Superior temporal gyrus (tissue), 1 donor: ENCODE measurements at regions not wholly inside any gene's neighbourhood (a gene's known extent, or its start where the extent isn't known, plus 50 kb on each side); places are given as distances from the start of the nearest gene placed in this dataset.
A peak's percentile ranks its signal among the peaks of the same experiment; 100 is the strongest.

Experiments used
- DNase-seq: peaks from one replicate; pipeline ENCODE4 v3.0.0-alpha.2; 2016; ENCODE audit errors: extremely low spot score

DNA sequence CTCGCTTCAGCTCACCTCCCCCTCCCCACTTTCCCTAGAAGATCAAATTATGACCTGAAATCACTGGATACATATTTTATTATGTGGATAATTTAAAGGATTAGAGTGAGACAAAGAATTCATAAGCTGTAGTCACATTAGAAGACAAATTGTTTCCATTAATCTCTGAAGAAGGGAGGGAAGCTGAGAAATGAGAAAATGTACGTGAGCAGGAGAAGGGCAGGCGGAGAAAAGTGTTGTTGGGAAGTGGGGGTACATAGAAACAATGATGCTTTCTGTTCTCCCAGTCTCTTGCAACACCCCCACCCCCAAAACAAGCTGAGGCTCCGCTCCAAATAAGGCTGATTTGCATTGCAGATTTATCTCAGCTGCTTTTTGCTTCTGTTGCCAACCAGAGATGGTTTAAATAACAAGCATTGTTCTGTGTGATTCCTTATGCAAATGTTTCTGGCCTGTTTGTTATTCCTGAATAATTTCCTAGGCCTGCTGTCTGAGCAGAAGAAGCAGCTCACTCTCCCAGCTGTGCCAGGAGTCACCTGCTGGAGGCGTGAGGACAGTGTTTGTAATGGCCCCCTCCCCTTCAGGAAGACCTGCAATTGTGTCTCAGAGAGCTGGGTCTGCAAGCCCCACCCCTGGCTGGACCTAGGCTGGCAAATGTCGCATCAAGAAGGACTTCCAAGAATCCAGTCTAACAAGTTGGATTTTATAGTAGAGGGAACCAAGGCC lies 121.8 kb upstream of the TNR start:
- peak; percentile 98 for DNase-seq

DNA sequence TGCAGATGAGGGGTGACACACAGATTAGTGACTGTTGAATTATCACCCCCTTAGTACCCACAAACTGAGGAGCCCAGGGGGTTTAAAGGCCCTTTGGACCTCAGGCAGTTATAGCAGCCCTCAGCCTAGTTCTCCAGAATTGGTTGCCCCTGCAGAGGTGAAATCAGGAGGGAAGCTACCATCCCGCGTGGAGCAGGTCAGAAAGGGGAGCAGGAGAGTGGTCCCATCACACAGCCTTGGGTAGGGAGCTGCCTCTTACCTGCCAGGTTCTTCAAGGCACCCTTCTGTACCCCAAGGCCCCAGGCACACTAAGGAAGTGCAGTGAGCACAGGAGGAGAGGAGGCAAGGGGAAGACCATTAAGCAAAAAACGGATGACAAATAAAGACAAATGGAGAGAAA lies 121.2 kb upstream of the TNR start:
- peak; percentile 30 for DNase-seq

DNA sequence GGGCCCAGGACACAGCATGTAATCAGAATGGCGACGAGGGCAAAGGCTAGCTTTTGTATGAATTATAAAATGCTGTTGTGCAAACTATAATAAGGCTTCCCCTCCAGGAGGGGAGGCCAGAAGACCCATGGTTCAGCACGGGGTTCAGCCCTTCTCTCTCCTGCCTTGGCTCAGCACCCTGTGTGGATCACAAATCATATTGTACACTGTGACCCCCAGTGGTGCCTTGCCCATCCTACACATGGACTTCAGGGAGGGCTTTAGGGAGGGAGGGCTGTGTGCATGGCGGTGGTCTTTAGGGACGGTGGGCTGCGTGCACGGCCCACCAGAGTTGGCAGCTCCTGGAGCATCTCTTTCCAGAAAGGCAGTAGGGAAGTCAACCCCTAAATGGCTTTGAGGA lies 120.8 kb upstream of the TNR start:
- no peak for DNase-seq

DNA sequence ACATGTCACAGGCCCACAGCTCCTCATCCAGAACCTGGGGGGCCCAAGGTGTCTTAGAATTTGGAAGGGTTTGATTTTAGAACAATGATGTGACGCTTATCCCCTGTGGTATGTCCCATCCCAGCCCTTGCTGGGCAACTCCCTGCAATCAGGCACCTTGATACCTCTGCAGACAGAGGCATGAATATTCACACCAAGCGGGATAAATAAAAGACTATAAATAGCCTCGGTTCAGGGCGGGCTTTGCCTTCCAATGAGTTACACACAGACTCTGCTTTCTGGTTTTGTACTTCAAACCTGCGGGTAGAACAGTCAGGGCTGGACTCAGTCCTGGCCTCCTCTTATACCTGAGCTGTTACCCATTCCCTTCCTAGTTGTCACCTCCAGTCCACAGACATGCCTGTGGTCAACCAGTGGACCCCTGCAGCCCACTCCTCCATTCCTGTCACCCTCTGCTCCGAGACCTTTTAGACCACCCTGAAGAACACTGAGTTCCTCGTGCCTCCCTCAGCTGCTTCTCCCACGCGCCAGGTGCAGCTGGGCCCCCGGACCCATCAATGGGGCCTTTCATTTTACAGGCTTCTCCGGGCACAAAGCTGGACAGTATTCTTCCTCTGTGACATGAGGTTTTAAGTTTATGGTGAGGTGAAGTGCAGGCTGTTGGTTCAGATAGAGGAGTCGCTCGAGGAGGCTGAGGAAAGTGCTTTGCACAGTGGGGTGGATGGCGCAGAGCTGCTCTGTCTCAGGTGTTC lies 120.1 kb upstream of the TNR start:
- DNase-seq: peak; percentile 64

DNA sequence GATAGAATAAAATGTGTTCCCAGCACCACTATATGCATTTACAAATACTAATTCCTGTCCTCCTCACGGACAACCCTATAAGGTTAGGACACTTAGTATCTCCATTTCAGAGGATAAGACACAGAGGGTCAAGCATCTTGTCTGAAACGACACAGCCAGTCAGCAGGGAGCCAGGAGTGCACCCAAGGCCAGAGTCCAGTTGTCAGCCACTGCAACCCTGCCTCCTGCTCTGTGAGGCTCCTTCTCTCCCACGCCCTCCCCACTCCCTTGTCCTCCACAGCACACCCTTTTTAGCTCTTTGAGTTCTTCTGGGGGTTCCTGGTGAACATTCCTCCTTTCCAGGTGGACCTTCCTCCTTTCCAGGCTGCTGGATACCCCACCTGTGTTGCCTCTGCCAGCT lies 119.0 kb upstream of the TNR start:
- peak; percentile 15 for DNase-seq

DNA sequence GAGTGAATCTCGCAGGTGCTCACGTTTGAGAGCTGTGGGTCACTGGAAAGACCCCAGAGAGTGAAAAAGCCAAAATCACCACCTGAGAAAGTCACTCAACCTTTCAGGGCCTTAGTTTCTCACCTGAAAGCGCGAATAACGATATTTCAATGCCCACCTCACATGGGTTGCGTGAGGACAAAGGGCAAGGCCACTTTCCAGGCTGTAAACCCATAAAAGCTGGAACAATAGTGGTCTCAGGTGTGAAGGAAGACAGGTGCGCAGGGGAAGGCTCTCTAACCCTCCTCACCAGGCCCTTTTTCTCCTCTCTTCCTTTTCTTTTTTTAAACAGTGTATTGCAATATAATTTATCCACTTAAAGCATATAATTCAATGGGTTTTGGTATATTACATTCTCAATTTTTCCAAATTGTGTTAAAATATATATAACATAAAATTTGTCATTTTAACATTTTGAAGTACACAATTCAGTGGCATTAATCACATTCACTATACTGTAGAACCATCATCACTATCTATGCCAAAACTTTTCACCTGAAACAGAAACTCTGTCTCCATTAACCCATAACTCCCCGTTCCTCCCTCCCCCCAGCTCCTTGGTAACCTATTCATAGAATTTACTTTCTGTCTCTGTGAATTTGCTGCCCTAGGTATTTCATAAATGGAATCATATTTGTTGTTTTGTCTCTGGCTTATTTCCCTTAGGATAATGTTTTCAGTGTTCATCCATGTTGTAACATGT lies 118.4 kb upstream of the TNR start:
- no peak for DNase-seq

DNA sequence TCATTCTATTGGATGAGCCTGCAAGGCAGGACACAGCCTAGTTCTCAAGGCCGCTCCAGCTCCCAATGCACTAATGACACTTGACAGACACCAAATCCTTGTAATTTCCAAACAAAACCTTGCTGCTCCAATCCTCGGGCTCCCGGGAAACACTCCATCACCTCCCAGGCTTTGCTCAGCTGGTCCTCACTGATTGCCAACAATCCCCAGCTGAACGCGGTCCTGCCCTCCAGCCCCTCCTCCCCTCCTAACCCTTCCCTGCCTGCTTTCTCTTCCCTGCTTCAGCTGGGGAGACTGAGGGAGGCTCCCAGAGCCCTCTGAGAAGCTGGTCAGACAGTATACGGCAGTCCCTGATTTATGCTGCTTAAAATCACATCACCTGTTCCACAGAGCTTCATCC lies 114.4 kb upstream of the TNR start:
- peak; percentile 63 for DNase-seq

DNA sequence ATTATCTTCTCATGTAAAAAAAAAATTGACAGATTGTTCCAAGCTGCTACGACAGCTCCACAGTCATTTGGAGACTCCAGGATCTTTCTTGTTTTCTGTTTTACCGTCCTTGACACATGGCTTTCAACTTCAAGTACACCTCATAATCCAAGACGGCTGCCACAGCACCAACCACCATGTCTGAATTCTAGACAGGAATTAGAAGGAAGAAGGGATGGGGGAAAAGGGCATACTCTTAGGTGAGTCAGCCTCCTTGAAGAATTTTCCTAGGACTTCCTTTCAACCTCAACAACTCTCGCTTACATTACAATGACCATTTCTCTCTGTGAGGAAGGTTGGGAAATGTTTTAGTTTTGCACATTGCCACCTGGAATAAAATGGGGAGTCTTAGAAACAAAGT lies 110.3 kb upstream of the TNR start:
- DNase-seq: no peak

DNA sequence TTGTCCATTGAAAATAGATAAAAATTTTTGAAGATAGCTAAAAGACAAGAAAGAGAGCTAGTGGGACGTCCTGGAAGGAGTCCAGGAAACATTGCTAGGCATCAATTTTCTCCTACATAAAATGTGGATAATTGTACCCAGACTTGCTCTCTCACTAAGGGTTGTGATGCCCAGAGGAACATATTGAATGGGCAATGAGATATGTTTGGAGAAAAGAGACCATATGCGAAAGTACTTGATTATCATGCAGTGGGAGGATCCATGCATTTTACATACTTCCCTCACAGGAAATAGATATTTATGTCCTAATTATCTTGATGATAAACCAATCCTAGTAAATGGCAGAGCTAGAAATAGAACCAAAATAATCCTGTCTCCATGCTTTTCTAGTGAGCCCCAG lies 108.4 kb upstream of the TNR start:
- no peak for DNase-seq

DNA sequence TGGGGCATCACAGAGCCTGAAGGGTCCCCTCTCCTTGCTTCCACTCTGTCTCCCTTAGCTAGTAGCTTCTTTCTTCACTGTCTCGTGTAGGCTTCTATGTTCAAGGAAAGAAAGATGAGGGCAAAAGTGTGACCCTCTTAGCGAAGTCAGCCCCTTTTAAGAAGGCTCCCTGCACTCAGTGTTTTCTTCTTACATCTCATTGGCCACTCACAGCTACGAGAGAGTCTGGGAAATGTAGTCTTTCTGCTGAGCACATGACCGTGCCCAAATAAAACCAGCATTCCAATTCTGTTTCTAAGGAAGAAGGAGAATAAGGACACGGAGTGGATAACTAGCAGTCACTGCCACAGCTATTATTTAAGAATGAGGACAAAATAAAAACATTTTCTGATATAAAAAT lies 104.9 kb upstream of the TNR start:
- DNase-seq: peak; percentile 78

DNA sequence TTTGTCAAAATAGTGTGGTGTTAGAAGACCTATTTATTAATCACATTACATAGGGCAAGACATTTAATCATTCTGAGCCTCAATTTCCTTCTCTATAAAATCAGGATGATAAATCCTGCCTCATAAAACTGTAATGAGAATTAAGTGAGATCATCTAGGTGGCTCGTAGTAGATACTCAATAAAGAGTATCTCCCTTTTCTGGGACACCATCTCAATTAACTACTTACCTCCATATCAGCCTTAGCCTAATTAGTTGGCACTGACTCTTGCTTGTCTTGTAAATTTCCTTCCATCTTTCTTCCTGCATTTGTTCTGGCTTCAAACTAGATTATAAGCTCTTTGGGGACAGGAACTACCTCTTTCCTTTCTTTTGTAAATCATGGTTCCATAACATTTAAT lies 102.6 kb upstream of the TNR start:
- no peak for DNase-seq

DNA sequence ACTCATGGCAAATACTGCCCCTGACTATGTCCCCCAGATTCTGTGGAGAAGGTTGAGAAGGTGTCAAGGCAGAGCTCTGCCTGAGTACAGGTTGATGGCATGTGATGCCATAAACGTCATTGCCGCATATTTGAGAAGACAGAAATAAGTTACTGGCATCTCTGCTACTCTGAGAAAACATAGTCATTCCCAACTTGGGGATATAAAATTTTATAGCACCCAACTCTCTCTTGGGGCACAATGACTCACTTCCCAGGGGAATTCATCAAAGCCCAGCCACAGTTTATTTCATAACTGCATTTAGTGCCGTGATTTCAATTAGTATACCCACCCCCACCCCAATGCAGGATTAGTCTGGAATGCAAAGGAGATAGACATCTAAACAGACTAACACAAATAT lies 101.9 kb upstream of the TNR start:
- no peak for DNase-seq

DNA sequence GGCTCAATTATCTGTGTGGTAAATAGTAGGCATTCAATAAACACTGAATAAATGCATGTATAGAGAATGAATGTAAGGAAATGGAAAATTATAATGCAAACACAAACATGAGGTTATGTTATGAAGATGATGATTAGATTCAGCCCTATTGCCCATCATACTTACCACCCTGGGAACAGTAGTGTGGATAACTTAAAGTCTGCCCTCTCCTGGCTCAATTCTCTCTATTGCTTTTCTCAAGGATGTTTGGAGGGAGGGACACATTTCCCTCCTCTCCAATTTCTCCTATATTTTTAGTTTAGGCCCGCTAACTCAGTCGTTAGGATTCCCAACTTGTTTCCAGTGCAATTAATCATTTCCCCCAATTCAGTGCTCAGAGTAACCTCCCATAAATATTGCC lies 101.5 kb upstream of the TNR start:
- no peak for DNase-seq

DNA sequence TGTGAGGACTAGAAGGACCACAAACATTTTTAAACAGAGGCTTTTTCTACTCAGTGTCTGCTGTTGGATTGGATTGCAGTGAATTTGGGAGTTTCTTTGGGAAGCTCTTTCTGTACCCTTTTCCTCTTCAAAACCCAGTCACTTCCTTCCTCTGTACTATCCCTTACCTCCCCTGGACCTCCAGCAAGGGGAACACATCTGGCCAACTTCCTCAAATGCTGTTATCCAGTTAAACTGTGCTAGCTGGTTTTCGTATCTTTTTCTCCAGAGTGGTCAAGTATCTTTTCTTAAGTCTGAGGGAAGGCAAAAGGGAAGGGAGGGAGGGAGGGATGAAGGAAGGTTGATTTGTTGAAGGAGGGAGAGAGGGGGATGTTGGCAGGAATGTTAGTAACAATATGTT lies 99.2 kb upstream of the TNR start:
- DNase-seq: no peak

DNA sequence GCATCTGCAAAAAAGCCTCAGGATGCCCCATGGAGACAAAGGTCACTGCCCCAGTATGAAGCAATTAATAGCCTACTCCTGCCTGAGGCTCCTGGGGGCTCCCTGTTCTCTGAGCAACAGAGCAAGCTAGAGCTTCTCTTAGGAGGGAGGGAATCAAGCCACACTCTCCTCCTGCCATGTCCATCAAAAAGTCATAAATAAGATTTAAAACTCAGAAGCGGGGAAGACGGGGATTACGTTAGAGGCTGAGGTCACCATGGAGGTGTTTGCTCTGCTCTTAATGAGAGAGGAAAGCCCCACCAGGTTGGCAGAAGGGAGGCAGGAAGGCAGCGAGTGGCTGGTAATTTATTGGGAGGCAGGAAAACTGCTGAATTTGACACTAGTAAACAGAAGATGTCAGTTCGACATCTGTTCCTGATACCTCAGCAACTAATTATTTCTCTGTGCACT lies 98.4 kb upstream of the TNR start:
- DNase-seq: no peak

DNA sequence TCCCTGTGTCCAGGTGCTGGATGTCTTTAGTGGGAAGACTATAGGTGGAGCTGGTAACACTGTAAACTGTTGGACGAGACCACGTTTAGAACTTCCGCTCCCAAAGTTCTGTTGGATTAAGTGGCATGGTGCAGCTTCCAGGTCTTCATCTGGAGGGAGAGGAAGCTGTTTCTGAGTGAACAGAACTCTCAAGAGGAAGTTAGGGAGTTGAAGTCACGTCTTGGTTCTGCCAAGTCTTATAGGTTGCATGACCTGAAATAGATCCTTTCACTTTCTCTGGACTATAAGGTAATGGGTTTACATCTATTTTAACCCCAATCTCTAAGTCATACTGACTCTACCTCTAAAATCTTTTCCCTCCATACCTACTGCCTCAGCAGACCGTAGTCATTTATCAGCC lies 97.4 kb upstream of the TNR start:
- DNase-seq: no peak

DNA sequence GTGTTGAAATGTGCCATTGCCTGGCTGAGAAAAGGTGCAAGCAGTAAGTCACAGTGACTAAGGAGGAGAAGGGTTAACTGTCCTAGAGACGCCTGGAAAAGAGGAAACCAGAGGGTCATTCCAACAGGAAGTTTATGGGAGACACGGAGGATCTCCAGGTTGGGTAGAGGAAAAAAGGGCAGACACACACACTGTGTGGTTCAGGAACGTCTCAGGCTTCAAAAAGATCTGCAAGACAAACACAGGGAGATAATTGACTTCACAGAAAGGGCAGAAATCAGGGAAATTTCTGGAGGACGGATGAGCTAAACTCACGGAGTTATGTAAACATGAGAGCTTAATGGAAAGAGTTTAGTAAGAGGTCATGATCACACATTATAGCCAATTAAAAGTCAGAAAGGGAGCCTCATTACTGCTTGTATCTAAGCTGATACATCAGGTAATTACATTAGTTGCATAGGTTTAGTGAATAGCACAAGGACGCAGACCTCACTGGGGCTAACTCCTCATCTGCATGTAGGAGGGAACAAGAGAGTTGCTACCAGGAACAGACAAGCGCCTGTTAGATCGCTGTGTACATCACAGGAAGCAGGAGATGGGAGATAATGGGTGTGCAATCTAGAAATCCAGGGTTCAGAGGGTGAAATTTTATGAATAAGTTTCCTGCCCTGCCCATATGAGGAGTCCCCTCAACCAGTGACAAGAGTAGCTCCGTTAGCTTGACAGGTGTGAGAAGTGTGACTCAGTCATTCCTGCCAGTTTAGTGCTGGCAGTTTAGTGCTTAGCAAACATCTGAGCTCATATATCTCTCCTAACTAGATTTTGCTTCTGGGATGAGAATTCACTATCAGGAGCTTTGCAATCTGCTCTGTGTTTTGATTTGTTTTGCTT lies 96.6 kb upstream of the TNR start:
- DNase-seq: no peak

DNA sequence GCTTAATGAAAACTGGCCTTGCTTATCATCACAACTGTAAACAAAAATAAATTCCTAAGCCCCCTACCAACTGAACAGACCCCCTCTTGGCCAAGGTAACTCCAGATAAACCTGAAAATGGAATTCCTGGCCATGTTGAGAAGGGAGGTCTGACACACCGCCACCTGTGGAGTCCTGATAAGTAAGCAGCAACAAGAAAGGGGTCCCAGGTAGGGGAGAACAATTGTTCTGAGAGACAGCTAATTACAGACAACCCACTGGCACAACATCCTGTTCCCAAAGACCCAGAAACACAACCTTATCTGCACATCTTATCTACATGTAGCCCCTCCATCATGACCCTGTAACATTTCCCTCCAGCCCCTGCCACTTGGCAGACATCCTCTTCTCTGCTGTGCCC lies 91.2 kb upstream of the TNR start:
- DNase-seq: no peak

DNA sequence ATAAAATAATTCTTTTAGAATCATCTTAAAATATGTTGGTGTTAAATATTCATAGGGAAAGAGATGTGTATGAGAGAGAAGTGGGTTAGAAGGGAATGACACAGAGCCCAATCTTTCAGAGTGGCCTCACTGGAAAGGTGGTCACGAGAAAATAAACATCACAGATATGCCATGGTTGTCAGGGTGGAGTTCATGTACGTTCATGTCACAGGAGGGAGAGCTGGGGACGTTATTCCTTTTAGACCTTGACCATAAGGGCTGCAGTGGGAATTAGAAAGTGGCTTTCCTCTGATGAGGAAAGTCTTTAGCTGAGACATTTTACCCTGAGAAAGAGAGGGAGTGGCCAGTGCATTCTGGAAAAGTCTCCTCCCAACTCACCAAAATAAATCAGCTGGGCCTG lies 90.6 kb upstream of the TNR start:
- DNase-seq: no peak

DNA sequence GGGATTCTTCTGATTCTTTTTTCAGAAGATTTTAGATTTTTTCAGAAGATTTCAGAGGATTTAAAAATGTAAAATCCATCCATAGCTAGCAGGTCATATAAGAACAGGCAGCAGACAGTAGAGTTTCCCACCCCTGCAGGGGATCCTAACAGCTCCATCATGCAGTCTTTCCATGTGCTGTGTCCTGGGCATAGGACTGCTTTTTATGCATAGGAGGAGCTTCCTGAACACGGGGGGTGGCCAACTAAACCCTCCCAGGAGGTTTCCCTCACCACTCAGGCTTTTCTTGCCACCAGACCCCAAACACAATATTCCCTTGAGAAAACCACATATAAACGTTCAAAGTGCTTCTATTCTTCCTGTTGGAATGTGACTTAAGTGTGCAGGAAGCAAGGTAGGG lies 90.1 kb upstream of the TNR start:
- DNase-seq: no peak

DNA sequence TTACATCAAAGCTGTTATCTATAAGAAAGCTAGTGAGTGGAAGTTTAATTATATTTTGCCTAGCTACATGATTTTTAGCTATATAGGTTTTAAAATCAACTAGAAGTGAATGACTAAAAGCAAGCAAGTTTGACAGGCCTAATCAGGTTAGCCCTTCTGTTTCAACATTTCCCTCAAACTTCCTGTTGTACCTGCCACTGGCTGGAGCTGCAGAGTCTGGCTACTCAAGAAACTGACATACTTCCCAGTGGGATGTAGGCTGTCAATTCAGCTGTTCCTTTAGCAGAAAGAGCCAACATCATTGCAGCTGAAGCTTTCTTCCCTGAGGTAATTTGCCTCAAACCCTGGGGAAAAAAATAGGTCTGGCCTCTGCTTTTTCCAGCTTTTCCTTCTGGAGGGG lies 87.1 kb upstream of the TNR start:
- no peak for DNase-seq

DNA sequence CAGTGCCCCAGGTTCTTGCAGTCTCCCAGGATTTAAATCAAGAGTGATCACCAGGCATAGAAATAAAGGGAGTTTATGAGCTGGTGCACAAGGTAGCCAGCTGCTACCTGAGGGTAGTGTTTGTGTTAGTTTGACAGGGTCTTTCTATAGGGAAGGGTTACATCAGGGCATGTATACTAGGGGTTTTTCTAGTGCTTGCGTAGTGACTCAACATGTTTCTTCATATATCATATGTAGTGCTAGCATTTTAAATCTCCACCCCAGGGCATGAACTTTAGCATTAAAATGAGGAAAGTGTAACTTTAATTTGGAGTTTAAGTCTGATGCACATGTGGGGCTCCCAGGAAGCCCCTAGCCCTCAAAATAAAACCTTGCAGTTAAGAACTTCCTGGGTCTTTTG lies 86.5 kb upstream of the TNR start:
- no peak for DNase-seq
